SK-N-SH treated with all-trans-retinoic acid at 6 μM for 48 hours (cell line): ENCODE measurements at regions not wholly inside any gene's neighbourhood (a gene's known extent, or its start where the extent isn't known, plus 50 kb on each side); places are given as distances from the start of the nearest gene placed in this dataset.

Source experiments
- GLIS3 ChIP-seq: fragments of 250-450 bp; sonication (Bioruptor Pico); IDR thresholded peaks from 2 replicates; pipeline ENCODE4 v1.5.0; 2020; ENCODE audit warnings: mild to moderate bottlenecking, moderate library complexity
- PATZ1 ChIP-seq: fragments of 250-450 bp; sonication (Bioruptor Pico); IDR thresholded peaks from 2 replicates; pipeline ENCODE4 v1.8.0; 2020; ENCODE audit warnings: mild to moderate bottlenecking, moderate library complexity, borderline replicate concordance
- RARB ChIP-seq: fragments of 250-450 bp; sonication (Bioruptor Pico); IDR thresholded peaks from 2 replicates; pipeline ENCODE4 v1.8.0; 2021; ENCODE audit warnings: mild to moderate bottlenecking, moderate library complexity

DNA sequence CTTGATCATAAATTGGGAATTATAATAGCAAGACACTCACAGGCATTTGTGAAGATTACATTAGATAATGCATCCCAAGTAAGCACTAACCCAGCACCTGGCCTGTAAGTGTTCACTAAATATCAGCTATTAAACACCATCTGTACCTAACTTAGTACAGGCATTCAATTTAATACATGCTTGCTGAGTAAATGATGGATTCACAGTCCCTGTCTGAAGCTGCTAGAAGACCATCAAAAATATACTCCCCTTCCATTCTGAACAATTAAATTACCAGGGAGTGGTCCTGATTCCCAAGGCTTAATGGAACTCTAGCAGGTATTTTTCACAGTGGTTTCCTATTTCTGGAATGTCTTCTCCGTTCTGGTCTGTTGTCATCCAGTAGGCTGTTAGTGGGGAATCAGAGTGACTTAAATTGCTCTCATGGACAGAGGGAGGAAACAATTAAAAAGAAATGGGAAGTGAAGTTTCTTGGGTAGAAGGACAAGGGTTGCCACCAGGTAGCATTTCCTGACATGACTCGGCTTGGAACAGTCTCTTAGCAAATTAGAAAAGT, 233.9 kb downstream of the PTTG2 start:
- TF ChIP-seq GLIS3 (CRISPR knock-in tag) (no peak), PATZ1 (CRISPR knock-in tag) (no peak), RARB (CRISPR knock-in tag) (no peak)
